HuH-7.5 (cell line): ENCODE measurements at regions not wholly inside any gene's neighbourhood (a gene's known extent, or its start where the extent isn't known, plus 50 kb on each side); places are given as distances from the start of the nearest gene placed in this dataset.

Experiments used
- DNase-seq: peaks from one replicate; pipeline ENCODE4 v3.0.0; 2011; ENCODE audit warnings: low spot score

GRCh38 chr12:105986779-105987684, 151.7 kb downstream of the NUAK1 start:
- DNase-seq = no peak

- no peak for DNase-seq
These were observed 151.1 kb downstream of the NUAK1 start for GRCh38 chr12:105987685-105988035.

- DNase-seq = no peak
These were observed 145.7 kb downstream of the NUAK1 start for GRCh38 chr12:105992849-105993740.

DNA sequence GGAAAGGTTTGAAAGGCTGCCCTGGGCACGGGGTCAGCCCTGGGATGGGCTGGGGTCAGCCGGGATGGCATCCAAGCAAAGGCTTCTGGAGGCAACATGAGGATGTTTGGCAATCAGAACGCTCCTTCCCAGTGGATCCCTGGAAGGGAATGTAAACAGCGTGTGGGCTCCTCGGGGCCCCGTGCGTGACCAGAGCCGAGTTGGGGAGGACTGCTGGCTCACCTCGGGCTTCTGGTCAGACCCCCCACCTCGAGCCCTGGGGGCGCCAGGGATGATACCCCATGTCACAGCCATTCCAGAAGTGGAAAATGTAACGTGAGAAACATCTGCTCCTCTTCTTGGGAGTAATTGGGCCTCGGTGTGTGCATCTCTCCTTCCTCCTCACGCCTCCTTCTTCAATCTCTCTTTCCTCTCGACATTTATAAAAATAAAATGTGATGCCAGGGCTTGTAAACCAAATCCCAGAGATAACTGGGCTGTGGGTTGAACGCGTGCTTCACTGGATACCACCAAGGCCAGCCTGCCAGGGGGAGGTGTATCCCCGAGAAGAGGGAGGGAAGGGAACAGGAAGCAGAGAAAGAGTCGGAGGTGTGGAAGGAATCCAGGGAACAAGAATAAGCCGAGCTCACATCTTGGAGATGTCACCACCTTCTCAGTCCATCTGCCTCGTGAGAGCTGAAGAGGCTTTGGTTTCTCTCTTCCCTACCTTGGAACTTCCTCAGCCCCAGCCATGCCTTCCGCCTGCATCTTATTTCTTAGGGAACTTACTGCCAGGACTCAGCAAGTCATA, 144.8 kb downstream of the NUAK1 start:
- DNase-seq = no peak

DNA sequence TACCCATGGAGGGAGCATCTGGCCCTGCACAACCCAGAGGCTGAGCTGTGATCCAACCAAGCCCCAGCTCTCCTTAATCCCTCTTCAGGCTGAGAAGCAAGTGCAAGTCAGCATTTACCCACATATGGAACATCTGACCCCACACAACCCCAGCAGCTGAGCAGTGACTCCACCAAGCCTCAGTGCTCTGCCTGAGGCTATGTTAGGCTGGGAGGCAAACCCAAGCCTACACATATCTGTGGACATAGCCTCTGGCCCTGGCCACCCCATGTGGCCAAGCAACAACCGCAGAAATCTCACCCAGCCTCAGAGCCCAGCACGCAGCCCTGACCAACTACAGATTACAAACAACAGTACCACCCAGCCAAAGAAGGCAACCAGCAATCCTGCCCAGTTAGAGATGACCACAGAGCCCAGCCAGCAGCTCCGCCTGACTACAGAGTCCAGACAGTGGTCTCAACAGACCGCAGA, 142.8 kb downstream of the NUAK1 start:
- DNase-seq = no peak

DNA sequence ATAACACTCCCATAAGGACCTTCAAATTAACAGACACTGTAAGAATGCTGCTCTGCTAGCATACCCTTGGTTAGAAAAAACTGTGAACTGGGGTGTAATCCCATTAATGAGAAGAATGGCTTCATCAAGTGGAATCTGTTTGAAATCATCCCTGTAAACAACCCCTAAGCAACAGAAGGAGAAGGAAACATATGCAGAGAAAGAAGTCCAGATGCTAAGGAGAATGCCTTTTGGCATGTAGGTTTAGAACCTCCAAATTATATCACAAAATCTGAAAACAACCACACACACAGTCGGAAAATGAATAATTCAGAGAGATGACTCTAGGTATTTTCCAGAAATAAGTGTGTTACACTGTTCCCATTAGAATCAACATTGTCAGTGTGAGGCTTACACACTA, 140.2 kb downstream of the NUAK1 start:
- DNase-seq = no peak

DNA sequence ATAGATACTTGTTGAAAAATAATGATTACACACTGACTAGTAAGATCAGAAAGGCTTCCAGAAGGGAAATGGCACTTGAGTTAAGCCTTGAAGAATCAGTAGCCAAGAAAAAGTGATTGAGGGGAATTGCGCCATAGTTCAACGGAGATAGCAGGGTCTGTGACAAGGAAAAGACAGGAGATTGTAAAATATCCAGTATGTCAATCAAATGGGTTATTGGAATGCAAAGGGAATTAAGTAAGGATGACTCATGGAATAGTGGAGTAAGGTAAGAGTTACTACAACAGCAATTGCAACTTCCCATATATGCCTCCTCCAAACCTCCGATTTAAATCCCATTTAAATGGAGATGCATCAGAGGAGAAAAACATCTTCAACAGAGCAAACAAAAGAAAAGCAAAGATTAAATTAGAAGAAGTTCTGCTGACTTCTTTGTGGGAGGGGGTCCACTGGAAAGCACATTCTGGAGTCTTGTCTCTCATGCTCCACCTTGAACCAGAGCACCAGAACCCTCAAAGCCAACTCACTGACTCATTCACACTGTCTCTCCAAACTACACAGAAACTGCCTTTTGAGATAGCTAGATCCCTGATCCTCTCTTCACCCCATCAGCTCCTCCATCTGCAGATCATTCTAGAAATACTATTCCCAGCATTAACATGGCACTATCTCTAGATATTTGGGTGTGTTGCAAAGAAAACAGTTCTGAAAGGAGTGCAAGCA, 138.2 kb downstream of the NUAK1 start:
- DNase-seq = no peak

DNA sequence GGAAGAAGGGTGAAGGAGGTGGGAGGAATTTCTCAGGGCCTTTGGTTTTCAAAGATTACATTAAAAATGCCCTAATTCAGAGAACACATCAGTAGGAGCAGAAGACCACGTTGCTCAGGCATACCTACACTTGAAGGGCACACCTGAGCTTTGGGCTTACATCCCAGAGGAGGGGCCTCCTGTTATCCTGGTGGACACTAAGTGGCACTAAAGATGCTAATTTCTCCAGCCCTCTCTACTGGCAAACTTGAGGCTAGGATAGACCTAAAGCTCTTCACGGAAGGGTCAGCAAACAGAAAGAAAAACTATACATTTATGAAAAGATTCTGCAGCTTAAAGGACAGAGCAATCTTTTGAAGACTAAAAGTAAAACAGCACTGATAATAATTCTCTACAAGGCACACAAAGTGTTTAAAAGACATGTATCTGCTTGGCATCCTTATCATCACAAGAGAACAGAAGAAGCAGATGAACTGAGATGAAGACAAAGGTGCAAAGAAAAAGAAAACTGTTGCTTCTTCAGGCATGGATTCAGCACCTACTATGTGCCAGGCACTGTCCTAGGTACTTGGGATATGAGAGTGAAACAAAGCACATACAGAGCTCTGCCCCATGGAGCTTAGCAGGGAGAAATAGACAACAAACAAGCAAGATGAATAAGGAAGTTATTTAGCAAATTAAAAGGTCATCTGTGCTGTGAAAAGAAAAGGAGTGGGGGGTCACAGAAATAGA, 137.5 kb downstream of the NUAK1 start:
- no peak for DNase-seq

DNA sequence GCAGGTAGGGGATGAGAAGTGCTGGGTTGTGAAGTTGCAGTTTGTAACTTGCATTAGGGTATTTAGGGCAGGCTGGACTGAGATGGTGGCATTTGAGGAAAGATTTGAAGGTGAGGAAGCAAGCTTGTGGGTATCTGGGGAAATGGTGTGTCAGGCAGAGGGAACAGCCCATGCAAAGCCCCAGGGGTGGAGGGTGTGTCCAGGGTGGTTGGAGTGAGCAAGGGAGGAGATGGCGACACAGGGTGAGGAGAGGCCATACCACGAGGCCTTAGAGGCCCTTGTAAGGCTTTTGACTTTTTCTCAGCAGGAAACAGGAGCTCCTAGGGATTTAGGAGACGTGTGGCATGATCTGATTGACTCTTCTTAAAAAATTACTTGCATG, 136.9 kb downstream of the NUAK1 start:
- DNase-seq = no peak

DNA sequence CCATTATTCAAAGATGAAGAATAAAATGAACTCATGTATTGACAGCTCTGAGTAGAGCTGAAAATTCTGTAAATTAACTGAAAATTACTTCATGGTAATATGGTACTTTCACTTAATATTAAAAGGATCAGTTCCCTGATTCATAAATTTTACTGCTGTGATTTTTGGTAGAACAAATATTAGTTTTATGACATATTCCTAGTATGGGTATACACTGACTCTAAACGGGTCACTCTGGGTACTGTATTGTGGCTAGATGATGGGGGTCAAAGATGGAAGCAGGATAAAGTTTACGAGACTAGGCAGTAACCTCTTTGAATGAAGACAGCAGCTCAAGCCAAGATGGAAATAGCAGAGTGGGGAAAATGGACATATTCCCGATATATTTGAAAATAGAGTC, 135.5 kb downstream of the NUAK1 start:
- no peak for DNase-seq

GRCh38 chr12:106004289-106004688, 134.5 kb downstream of the NUAK1 start:
- DNase-seq = no peak

DNA sequence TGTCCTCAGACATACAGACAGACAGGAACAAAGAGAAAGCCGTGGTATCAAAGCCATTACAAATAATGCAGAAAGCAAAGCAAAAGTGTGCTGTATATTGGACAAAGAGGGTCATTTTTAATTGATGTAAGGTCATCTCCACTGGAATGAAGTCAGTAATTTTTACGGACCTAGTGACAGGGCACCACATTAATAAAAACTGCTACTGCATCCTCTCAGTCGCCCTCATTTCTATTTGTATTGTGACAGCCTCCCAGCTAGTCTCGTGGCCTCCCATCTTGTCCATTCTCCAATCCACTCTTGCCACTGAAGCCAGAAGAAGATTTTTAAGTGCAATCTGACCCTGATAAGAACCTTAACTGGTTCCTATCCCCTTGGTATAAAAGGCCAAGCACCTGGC, 132.4 kb downstream of the NUAK1 start:
- no peak for DNase-seq

DNA sequence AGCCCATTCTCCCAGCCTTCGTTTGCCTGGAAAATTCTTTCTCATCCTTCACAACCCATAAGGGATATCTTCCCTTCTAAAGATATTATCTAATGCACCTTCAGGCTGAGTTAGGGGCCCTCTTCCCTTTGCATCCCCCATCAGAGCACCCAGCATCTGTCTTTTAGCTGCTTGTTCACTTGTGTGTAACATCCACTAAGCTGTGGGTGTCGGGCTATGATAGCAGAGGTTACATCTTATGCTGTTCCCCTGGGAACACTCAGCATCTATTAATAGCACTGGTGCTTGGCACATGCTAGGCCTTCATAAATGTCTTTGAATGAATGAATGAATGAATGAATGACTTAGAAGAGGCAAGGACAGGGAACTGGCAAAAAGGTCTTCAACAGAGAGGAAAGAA, 131.8 kb downstream of the NUAK1 start:
- DNase-seq = no peak

GRCh38 chr12:106010741-106011140, 128.0 kb downstream of the NUAK1 start:
- DNase-seq = no peak
